ENCODE measurements at regions not wholly inside any gene's neighbourhood (a gene's known extent, or its start where the extent isn't known, plus 50 kb on each side); places are given as distances from the start of the nearest gene placed in this dataset.

DNA sequence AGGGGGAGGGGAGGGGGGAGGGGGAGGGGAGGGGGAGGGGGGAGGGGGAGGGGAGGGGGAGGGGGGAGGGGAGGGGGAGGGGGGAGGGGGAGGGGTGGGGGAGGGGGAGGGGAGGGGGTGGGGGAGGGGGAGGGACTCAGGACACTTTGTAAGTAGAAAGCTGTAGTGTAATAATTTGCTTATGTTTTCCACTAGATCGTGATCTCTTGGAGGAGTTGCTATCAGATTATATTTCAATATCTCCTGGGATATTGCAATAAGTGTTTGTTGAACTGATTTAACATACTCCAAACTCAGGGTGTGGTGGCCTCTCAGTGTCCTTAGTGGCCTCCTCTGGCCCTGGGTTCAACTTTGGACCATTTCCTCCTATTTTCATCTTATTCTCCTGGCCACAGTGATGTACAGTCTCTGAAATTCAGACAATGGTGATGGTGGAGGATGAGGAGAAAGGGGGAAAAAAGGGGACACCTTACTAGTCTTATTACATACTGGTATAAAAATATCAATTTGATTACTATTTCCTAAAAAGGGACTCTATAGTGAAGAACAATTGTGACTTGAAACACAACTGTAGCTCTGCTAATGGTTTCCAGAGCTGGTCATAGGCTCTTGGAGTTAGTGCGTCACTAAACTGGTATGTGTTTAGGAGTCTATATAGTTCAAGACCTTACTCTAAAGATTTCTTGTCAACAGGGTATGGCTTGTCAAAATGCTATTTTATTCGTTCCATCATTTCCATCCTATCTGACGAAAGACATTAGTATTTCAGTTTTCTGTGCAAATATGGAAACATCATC is 89.6 kb downstream of the DDX1 start:
- no peaks in the 10 kb centered on the region for H3K36me3 ChIP-seq
- no peak overlapping the region for H3K4me3 ChIP-seq
- intact Hi-C loops (cut with DNase I; ENCODE audit: low total_unique reads): no loop called here
- no peaks in the 10 kb centered on the region for H3K4me1 ChIP-seq
- no peak overlapping the region for H3K27ac ChIP-seq
- DNase-seq: no peak
- no peaks in the 10 kb centered on the region for H3K27me3 ChIP-seq
- H3K9me3 ChIP-seq: no peaks in the 10 kb centered on the region
- WGBS, 5 donors: 91 to 96% (median 95%) methylated on average over 4 of the region's 4 CpGs
- TF ChIP-seq POLR2AphosphoS5 (IDR thresholded peaks at IDR 0.05) (no peak), EP300 (IDR thresholded peaks at IDR 0.05) (no peak), POLR2A (IDR thresholded peaks at IDR 0.05) (no peak)
- TF ChIP-seq, protein P1, sequence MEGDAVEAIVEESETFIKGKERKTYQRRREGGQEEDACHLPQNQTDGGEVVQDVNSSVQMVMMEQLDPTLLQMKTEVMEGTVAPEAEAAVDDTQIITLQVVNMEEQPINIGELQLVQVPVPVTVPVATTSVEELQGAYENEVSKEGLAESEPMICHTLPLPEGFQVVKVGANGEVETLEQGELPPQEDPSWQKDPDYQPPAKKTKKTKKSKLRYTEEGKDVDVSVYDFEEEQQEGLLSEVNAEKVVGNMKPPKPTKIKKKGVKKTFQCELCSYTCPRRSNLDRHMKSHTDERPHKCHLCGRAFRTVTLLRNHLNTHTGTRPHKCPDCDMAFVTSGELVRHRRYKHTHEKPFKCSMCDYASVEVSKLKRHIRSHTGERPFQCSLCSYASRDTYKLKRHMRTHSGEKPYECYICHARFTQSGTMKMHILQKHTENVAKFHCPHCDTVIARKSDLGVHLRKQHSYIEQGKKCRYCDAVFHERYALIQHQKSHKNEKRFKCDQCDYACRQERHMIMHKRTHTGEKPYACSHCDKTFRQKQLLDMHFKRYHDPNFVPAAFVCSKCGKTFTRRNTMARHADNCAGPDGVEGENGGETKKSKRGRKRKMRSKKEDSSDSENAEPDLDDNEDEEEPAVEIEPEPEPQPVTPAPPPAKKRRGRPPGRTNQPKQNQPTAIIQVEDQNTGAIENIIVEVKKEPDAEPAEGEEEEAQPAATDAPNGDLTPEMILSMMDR (IDR thresholded peaks at IDR 0.05): no peak

DNA sequence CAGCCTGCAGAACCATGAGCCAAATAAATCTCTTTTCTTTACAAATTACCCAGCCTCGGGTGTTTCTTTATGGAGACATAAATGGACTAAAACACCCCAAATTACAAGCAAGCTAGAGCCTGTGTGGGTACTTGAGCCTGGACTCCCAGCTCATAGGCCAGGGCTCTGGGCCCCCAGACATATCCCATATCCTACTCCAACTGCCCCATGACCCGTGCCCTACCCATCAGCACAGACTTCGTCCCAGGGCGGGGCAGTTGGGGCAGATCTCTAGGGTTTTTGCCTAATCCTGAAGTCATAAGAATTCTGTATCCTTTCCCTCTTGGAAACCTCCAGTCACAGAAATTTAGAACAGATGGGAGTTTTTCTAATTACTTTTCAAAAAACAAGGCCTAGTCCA is 90.7 kb downstream of the DDX1 start:
- 88 to 93% (median 91%) methylated on average over 4 of the region's 4 CpGs for WGBS, 5 donors
- H3K4me1 ChIP-seq: no peaks in the 10 kb centered on the region
- no peaks in the 10 kb centered on the region for H3K9me3 ChIP-seq
- no peak overlapping the region for H3K4me3 ChIP-seq
- H3K36me3 ChIP-seq: no peaks in the 10 kb centered on the region
- TF ChIP-seq EP300 (IDR thresholded peaks at IDR 0.05): no peak
- no peak for TF ChIP-seq POLR2A (IDR thresholded peaks at IDR 0.05)
- TF ChIP-seq, protein P1 (IDR thresholded peaks at IDR 0.05): no peak
- TF ChIP-seq POLR2AphosphoS5 (IDR thresholded peaks at IDR 0.05): no peak
- H3K27ac ChIP-seq: no peak overlapping the region
- intact Hi-C loops (cut with DNase I; ENCODE audit: low total_unique reads): no loop called here
- no peak for DNase-seq
- no peaks in the 10 kb centered on the region for H3K27me3 ChIP-seq

DNA sequence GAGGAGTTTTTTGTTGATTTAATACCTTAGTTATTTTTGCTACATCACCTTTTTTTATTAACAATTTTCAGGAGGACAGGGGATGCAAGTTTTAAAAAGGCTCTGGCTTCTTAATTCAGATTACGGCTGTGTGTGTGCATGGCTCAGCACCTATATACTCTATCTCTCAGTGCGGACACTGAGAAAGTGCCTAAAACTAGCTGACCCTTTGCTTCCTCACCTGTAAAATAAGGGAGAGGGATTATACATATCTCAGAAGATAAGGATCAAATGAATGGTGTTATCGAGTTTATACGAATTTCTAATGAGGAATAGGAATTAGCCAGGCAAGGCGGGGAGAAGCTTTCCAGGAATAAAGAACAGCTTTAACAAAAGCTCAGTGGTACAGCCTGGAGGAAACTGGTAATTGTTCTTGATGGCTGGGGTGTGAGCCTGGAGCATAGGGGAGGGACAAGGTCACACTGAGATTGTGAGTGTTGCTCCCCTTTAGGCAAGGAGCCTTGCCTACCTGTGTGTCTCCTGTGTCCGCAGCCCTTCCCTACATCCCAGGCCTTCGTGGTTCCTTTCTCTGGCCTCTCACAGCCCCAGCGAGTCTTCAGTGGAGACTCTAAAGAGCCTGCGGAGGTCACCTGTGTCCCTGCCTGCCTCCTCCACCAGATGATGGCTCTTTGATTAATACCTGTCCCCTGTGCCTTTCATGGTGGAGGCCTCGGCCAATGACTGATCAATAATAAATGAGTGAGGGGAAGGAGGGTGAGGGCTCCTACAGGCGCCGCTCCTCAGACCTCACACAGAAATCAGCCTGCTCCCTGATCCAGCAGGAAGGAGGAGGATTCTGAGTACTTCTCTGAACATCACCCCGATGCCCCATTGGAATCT is 92.7 kb downstream of the DDX1 start:
- 72 to 83% (median 78%) methylated on average over 13 of the region's 13 CpGs for WGBS, 5 donors
- no peak for TF ChIP-seq POLR2AphosphoS5 (IDR thresholded peaks at IDR 0.05)
- TF ChIP-seq, protein P1 (IDR thresholded peaks at IDR 0.05): no peak
- TF ChIP-seq POLR2A (IDR thresholded peaks at IDR 0.05): no peak
- Histone ChIP-seq H3K27ac (no peak overlapping the region), H3K4me1 (no peaks in the 10 kb centered on the region), H3K4me3 (no peak overlapping the region), H3K9me3 (no peaks in the 10 kb centered on the region), H3K27me3 (peaks cover 0 to 5% (median 0%) of the 10 kb centered on the region in 3 donors), H3K36me3 (no peaks in the 10 kb centered on the region)
- intact Hi-C loops (cut with DNase I; ENCODE audit: low total_unique reads): no loop called here
- no peak for DNase-seq

DNA sequence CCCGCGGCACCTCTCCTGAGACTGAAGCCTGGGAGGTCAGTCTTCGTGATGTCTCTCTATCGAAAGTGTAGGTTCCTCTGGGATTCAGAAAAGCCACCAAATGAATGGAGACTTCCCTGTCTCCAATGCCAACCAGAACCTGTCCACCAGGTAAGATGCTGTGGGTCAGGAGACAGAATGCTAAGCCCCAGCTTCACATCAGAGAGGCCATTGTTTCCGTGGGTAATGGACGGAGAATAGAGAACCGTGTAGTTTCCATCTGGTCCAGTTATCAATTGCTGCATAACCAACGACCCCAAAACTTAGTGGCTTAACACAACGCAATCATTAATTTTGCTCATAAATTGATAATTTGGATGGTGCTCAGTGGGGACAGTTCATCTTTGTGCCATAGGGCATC is 93.5 kb downstream of the DDX1 start:
- 90 to 94% (median 93%) methylated on average over 9 of the region's 9 CpGs for WGBS, 5 donors
- H3K4me3 ChIP-seq: no peak overlapping the region
- intact Hi-C loops (cut with DNase I; ENCODE audit: low total_unique reads): no loop called here
- no peaks in the 10 kb centered on the region for H3K9me3 ChIP-seq
- H3K27ac ChIP-seq: no peak overlapping the region
- TF ChIP-seq, protein P1 (IDR thresholded peaks at IDR 0.05): no peak
- TF ChIP-seq POLR2A (IDR thresholded peaks at IDR 0.05) (no peak), POLR2AphosphoS5 (IDR thresholded peaks at IDR 0.05) (no peak), EP300 (IDR thresholded peaks at IDR 0.05) (no peak)
- no peaks in the 10 kb centered on the region for H3K4me1 ChIP-seq
- H3K36me3 ChIP-seq: no peaks in the 10 kb centered on the region
- no peak for DNase-seq
- H3K27me3 ChIP-seq: peaks cover 0 to 8% (median 0%) of the 10 kb centered on the region in 3 donors
